Mammary epithelial cell (primary cell): ENCODE measurements at regions not wholly inside any gene's neighbourhood (a gene's known extent, or its start where the extent isn't known, plus 50 kb on each side); places are given as distances from the start of the nearest gene placed in this dataset.

Source experiments
- EZH2 ChIP-seq: IDR thresholded peaks from 2 replicates; pipeline ENCODE4 v1.6.1; 2012; ENCODE audit warnings: low read length, inconsistent platforms, borderline replicate concordance
- TF ChIP-seq, protein P1 (sequence below), 2 donors: IDR thresholded peaks in 1 of 2; conservative IDR thresholded peaks in 1 of 2; 2 replicates each; pipeline ENCODE4 v1.5.1; 2011 to 2012; ENCODE audit warnings: inconsistent platforms in 2 of 2, low read length in 2 of 2, mild to moderate bottlenecking in 2 of 2, control low read depth in 1 of 2, low read depth in 1 of 2; ENCODE audit not compliant: insufficient read depth in 1 of 2; ENCODE audit errors: extremely low read depth in 1 of 2

DNA sequence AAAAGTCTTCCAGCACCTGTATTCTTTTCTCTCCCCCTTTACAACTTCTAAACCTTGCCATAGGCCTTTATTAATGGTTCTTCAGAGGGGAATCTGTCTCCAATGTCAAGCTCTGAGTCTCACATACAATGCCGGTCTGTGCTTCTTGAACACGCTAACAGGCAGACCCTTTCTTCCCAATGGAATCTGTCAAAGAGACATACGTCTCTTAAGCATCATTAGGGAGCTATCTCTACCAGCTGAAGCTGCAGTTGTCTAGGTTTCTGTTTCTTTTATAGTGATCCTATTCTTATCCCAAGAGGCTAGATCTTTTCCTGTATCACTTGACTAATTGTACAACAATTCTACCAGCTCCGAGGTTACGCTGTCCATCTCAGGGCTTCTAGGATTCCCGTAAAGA is 560.8 kb upstream of the NBEA start:
- TF ChIP-seq, protein P1, sequence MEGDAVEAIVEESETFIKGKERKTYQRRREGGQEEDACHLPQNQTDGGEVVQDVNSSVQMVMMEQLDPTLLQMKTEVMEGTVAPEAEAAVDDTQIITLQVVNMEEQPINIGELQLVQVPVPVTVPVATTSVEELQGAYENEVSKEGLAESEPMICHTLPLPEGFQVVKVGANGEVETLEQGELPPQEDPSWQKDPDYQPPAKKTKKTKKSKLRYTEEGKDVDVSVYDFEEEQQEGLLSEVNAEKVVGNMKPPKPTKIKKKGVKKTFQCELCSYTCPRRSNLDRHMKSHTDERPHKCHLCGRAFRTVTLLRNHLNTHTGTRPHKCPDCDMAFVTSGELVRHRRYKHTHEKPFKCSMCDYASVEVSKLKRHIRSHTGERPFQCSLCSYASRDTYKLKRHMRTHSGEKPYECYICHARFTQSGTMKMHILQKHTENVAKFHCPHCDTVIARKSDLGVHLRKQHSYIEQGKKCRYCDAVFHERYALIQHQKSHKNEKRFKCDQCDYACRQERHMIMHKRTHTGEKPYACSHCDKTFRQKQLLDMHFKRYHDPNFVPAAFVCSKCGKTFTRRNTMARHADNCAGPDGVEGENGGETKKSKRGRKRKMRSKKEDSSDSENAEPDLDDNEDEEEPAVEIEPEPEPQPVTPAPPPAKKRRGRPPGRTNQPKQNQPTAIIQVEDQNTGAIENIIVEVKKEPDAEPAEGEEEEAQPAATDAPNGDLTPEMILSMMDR (conservative IDR thresholded peaks at IDR 0.05 in 1 of 2, IDR thresholded peaks at IDR 0.05 in 1 of 2; ENCODE audit: extremely low read depth in 1 of 2, insufficient read depth in 1 of 2, low read depth in 1 of 2, low read length in 2 of 2): no peak
- TF ChIP-seq EZH2: no peak
